Adrenal gland (tissue), 5 donors: ENCODE measurements at regions not wholly inside any gene's neighbourhood (a gene's known extent, or its start where the extent isn't known, plus 50 kb on each side); places are given as distances from the start of the nearest gene placed in this dataset.

Source experiments
- CTCF ChIP-seq, 6 experiments: fragments of 450-650 bp in 4 of 6; fragments of 200-600 bp in 2 of 6; sonication (generic) in 1 of 6; IDR thresholded peaks; 1 replicate in 5 of 6; 2 replicates in 1 of 6; pipeline versions ENCODE4 v1.5.1 to v1.8.0; 2016 to 2021; ENCODE audit warnings: antibody characterized with exemption in 6 of 6, mild to moderate bottlenecking in 2 of 6, moderate library complexity in 1 of 6
- POLR2A ChIP-seq, 2 donors: fragments of 450-650 bp; IDR thresholded peaks; one replicate each; pipeline ENCODE4 v1.6.1; 2017; ENCODE audit warnings: antibody characterized with exemption in 2 of 2, mild to moderate bottlenecking in 2 of 2, moderate library complexity in 1 of 2
- donor health status: DM: no; HTN: no; CAD: no.

GRCh38 chr1:55468142-55468795, 253.1 kb upstream of the USP24 start:
- TF ChIP-seq POLR2A (IDR thresholded peaks at IDR 0.05) (no peak), CTCF (IDR thresholded peaks at IDR 0.05) (no peak)
